NCI-H2227 treated with DMSO at 0.1 percent for 48 hours (cell line): ENCODE measurements at regions not wholly inside any gene's neighbourhood (a gene's known extent, or its start where the extent isn't known, plus 50 kb on each side); places are given as distances from the start of the nearest gene placed in this dataset.
A peak's percentile ranks its signal among the peaks of the same experiment; 100 is the strongest.
"Not testable (repeated sequence)": the region's sequence is repeated elsewhere in the genome, so short reads cannot be mapped to it uniquely, and the experiment has no call there.

Experiments used
- DNase-seq: peaks from one replicate; lab custom pipeline; 2025; lab: John Stamatoyannopoulos, UW

DNA sequence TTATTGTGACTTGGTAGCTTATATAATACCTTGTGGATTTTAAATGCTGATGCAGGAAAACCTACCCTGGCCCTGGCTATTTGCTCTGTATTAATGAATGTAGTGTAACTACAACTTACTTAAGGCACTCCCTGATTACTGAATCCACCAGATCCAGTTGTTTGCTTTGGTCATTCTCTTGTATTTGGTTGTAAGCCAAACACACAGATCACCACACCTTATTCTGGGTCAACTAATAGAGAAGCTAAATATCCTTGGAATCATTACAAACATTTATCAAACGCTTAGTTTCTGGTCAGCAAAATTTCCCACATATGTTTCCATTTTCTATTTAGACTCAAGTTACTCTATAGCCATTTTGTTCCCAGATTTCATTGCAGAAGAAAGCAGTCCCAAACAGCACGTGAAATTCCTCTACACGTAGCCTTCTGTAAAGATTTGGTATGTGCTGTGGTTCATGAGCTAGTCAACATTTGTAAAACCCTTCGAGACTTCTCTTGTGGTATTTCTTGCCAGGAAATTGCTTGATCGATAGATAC, 322.6 kb downstream of the MEX3B start:
- DNase-seq: no peak

DNA sequence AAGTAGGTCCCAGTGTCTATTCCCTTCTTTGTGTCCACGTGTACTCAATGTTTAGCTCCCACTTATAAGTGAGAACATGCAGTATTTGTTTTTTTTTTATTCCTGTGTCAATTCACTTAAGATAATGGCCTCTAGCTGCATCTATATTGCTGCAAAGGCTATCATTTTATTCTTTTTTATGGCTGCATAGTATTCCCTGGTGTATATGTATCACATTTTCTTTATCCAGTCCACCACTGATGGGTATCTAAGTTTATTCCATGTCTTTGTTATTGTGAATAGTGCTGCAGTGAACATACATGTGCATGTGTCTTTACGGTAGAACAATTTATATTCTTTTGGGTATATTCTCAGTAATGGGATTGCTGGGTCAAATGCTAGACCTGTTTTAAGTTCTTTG, 329.4 kb downstream of the MEX3B start:
- not testable (repeated sequence) for DNase-seq

DNA sequence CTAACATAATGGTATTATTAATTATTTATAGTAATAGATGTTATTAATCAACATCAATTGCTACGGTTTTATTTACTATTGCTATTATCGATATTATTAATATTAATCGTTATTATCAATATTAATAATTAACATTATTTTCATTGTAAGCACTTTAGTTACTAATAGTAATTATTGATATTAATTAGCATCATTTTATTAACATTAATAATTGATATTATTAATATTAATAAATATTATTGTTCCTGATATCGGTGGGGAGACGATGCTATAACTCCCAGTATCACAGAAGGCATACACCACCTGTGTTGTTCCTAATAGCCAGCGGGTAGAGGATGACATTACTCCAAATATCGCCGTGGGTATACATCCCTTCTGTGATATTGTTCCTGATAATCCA, 335.5 kb downstream of the MEX3B start:
- DNase-seq: no peak

DNA sequence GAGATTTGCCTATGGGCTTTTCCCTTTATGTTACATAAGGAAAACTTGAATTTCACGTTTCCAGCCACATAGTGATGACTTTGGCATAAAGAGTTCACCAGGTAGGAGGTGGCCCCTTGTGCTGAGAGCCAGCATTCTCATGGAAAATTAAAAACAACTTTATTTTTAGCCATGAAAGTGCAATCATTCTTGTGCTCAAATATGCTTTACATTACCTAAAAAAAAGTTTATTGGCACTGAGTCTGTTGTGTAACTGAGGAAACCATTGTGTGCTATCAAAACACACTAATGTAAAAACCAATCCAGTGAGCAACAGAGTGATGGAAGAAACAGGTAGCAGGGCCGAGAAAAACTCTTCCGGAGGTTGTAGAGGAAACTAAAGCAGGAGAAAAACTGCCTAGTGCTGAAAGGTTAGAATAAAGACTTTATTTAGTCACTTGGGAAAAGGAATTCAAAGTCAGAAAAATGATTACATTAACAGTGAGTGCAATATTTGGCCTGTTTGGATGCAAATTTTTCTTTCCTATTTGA, 332.9 kb upstream of the TMC3 start:
- not testable (repeated sequence) for DNase-seq

DNA sequence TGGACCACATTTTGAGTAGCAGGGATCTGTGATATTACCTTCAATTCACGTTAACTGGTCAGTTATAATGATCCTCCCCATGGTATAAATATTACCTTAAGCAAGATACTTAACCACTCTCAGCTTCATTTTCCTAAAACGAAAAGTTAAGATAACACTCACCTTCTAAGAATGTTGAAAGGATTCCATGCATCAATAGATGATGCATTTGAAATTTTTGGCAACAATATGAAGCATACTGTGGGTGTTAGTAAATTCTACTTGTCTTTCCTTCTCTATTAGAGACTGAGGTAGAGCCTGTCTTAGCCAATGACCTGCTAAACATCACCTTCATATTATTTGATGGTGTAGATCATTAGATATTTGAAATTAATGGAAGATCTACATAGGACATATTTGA, 331.7 kb upstream of the TMC3 start:
- not testable (repeated sequence) for DNase-seq

DNA sequence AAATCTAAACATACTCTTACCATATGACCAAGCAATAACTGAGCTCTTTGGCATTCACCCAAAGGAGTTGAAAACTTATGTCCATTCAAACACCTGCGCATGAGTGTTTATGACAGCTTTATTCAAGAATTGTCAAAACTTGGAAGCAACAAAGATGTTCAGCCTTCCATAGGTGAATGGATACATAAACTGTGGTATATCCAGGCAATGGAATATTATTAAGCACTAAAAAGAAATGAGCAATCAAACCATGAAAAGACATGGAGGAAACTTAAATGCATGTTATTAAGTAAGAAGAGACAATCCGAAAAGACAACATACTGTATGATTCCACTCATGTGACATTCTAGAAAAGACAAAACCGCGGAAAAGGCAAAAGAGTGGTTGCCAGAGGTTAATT, 312.0 kb upstream of the TMC3 start:
- no peak for DNase-seq

DNA sequence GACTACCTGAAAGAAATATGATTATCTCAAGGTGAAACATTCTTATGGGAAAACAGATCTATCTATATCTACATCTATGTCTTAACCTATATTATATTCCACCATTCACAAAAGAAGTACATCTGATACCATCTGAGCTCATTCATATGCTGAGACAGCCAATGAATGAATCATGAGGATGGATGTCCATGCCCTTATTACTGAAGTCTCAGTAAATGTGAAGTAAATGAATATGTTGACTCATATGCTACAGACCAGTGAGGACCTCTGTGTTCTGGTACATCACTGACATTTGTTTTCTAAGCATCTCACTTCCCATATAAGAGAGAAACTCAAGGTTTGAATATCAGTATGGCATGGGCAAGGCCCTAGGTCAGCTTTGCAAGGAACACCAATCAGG, 311.2 kb upstream of the TMC3 start:
- DNase-seq: no peak

DNA sequence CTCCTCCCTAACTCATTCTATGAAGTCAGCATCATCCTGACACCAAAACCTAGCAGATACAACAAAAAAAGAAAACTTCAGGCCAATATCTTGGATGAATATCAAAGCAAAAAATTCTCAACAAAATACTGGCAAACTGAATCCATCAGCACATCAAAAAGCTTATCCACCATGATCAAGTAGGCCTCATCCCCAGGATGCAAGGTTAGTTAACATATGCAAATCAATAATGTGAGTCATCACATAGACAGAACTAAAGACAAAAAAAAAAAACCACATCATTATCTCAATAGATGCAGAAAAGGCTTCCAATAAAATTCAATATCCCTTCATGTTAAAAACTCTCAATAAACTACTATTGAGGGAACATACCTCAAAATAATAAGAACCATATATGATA, 306.8 kb upstream of the TMC3 start:
- DNase-seq: no peak

DNA sequence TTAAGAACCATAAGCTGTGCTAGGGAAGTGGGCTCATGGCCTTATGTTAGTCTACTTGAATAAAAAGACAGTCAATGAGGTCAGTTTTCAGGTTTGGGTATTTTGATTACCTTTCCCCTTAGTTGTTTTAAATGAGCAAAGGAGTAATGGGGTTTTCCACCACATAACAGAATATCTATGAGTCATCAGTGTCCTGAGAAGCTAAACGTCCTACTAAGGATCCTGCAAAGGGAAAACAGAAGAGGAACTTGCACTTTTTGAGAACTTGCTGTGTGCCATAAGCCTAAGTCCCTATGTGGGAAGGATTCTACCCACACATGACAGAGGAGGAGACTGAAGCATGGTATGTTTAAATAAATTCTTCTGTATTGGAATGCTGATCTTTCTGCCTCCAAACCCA, 292.8 kb upstream of the TMC3 start:
- no peak for DNase-seq

DNA sequence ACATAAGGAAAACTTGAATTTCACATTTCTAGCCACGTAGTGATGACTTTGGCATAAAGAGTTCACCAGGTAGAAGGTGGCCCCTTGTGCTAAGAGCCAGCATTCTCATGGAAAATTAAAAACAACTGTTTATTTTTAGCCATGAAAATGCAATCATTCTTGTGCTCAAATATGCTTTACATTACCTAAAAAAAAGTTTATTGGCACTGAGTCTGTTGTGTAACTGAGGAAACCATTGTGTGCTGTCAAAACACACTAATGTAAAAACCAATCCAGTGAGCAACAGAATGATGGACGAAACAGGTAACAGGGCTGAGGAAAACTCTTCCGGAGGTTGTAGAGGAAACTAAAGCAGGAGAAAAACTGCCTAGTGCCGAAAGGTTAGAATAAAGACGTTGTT, 287.0 kb upstream of the TMC3 start:
- DNase-seq: no peak

DNA sequence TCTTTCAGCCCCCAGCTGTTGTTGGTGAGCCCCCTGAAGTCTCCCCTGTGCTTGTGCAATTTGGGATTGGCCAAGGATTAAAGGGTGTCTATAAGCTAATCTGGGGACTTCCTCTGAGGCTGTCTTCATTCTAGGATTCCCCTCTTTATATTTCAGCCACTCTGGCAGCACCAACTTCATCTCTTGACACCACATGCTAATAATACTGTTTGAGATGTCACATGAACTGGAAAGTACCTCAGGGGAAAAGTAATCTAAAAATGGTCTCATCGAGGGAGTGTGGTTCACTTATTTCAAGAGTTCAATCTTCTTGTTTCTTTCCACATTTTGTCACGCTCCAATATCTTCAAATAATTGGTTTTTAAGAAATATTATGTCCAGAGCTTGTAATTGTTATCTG, 279.2 kb upstream of the TMC3 start:
- DNase-seq: no peak

DNA sequence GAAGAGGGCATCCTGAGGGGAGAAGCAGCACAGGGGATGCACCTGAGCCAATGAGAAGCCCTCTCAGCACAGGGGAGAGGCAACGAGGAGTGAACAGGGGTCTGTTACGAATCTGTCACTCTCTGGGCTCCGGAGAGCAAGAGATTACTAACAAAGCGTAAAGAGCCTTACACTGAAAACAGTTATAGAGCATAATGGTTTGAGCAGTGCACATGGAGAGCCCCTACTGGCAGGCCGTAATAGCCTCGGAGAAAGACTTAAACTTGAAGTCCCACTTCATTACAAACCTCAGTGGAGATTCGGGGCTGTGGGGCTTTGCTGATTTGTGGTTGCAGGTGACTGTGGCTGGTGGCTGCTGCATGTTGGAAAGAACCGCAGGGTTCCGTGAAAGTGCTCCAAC, 271.5 kb upstream of the TMC3 start:
- DNase-seq: no peak

DNA sequence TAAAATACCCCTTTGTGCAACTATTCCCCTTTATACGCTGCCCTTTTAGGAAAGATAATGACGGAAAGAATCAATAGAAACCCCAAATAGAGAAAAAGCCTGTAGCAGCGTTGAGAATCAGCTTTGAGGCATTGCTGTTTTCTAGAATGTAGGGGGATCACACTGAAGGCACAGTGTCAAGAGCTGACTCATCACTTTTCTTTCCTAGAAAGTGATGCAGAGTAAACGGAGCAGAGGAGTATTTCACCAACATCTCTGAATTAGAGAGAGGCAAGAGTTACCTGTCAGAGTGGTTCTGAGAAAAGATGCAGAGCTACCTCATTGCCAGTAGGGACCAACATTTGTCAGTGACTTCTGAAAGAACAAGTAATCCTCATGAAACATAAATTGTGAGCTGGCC, 269.8 kb upstream of the TMC3 start:
- no peak for DNase-seq

DNA sequence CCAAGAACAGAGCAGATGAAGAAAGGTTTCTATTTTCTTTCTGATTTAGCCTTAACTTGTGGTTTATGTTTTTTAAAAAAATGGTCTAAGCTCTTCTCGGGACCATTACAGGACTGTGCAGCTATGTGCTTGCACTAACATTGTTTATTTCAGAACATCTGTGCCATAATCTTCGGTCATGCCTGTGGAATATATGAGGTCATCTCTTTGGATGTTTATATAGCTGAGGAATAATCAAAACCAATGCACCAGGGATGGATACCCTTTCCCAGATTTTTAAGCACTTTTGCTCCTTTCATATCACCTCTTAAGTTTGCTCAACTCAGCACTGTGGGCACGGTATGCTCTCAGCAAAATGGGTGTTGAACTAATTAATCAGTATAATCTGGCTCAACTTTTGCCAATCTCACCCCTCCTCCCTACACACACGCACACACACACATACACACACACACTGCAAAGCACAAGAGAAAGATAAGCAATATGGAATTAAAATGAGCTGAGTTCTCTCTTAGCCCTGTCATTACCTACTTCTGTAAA, 268.5 kb upstream of the TMC3 start:
- DNase-seq: no peak

DNA sequence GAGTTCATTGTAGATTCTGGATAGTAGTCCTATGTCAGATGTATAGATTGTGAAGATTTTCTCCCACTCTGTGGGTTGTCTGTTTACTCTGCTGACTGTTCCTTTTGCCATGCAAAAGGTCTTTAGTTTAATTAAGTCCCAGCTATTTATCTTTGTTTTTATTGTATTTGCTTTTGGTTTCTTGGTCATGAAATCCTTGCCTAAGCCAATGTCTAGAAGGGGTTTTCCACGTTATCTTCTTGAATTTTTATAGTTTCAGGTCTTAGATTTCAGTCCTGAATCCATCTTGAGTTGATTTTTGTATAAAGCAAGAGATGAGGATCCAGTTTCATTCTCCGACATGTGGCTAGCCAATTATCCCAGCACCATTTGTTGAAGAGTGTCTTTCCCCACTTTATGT, 262.1 kb upstream of the TMC3 start:
- DNase-seq: not testable (repeated sequence)

DNA sequence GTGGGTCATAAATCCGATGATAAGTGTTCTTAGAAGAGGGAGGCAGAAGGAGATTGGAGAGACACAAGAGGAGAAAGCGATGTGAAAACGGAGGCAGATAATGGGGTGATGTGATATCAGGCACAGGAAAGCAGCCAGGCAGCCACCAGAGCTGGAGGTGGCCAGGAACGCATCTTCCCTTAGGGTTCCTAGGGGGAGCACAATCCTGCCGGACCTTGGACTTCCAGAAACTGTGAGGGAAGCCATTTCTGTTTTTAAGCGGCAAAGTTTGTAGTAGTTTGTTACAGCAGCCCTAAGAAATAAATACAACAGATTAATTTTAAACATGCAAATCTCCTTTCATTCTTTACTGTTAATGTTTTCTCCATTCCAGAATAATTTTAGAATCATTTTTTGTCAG, 259.9 kb upstream of the TMC3 start:
- DNase-seq: no peak

DNA sequence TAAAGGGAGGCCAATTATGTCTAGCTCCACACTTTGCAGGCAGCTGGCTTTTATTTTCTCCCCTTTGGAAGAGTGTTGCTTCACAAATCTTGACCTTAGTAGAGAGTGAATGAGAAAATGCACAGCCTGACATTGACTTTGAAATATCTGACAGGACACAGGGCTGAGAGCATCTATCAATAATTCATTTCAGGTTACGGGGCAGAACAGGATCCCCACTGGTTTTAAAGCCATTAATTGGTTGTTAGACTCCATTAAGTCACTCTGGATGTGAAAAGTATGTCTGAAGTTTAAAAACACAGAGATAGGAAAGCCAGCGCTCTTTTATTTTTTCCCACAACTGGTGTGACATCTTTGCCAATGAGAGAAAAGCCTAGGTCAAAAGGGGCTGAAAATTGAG, 251.9 kb upstream of the TMC3 start:
- peak; percentile 80 for DNase-seq

DNA sequence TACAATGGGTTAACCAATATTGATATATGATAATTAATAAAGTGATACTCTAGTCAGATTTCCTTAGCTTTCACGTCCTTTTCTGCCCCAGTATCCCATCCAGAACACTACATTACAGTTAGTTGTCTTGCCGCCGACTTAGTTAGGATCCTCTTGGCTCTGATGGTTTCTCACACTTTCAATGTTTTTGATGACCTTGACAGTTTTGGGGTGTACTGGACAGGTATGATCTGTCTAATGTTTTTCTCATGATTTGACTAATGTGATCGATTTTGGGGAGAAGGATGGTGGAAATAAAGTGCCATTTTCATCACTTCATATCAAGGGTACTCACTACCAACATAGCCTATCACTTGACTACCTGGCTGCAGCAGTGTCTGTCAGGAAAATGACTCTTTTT, 245.0 kb upstream of the TMC3 start:
- no peak for DNase-seq

DNA sequence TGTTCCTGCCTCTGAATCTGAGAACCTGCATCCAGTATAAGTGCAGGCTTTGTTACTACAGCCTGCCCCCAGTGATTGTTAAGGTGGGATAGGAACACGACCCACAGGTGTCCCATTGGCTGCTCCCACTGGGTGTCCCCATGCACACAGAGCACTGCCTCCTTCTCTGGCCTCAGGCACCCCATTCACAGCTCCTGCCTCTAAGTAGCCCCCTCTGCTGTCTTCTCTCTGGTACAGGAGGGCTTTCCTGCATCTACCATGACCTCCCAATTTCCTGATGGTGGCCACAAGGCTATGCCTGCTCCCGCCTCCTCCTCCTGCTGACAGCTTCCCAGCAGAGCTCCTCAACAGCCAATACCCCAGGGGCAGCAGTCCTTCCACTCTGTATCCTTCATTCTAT, 238.6 kb upstream of the TMC3 start:
- DNase-seq: no peak

DNA sequence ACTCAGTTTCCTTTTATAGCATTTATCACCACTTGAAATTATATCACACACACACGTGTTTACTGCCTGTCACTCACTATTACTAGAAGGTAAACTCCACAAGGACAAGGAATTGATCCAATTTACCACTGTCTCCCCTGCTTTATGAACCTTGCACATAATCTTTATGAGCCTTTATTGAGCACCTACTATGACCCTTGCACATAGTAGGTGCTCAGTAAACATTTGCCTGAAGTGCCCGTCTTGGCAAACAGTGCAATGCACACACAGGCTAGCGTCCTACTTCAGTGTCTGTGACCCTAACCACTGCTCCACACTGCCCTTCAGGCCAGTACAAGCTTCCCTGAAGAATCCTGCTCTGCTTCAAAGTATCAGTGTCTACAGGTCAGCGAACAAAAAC, 237.7 kb upstream of the TMC3 start:
- DNase-seq: no peak

DNA sequence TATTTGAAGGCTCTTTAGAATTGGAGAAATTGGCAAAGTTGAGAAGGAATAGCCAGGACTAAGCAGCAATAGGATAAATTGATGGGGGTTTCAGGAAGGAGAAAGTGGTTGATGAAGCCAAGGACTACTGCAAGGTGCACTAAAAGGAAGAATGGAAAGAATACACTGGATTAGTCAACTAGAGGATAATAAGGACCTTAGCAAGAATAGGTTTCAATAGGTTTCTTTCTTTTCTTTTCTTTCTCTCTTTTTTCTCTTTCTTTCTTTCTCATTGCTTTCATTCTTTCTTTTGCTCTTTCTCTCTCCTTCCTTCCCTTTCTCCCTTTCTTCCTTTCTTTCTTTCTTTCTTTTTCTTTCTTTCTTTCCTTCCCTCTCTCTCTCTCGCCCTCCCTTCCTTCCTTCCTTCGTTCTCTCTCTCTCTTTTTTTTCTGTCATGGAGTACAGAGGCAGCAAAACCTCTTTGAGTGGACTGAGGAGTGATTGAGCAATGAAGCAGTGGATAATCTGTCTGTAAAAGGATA, 234.4 kb upstream of the TMC3 start:
- DNase-seq: no peak

DNA sequence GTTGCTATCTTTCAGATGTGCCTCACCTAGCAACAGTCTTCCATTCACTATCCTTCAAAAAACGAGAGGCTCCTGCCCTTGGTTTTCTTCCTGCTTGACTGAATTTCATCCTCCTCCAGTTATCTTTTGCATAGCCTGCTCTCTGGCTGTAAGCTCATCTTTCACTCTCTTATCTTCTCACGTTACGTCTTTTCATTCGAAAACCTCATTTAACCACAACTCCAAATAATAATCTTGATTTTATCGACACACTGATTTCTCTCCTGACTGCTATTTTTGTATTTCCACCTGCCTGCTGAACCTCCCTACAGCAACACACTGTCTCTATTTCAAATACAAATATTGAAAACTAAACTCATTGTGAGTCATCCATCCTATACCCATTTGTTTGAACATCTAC, 230.7 kb upstream of the TMC3 start:
- DNase-seq: no peak

DNA sequence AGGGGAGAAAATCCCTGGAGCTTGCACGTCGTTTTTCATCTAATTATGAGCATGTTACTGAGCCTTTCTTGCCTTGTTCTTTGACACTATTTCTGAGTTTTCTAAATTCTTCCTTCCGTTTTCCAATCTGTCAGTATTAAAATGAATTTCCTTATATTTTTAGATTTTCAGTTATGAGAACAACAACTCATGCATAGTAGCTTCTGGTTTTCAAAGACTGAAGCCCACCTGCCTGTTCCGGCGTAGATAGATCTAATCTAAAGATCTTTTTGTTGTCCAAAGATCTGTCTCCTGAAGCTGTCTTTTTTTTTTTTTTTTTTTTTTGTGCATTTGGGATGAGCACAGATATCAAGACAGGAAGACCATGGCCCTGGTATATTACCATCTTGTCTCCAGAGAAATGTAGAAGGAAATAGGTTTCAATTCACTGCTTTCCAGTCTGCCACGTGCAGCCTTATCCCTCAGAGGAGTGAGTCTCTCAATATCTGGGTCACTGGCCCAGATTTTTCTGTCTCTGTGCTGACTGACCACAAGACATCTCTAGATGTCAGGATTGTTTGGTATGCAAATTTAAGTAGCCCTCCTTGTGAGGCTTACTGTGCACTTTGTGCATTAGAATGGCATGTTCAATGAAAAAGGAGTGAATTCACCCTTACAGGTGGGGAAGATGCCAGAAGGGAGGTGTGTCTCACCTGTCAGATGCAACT, 222.3 kb upstream of the TMC3 start:
- DNase-seq: no peak

DNA sequence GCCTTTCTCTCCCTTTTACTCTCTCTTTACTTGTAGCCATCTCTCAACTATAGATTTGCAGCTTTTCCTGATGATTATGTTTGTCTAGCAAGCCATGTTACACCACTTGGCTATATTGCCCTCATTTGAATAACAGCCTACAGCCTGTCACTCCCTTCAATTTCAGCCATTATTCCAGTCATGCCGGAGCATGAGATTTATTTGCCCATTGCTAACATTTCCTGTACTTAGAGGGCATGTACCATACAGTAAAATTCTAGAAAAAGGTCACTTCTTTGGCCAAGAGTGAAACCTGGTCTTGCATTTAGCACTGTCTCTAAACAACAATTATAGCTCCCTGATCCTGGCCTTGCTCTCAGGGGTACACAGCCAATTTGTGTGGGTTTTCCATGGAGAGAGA, 221.7 kb upstream of the TMC3 start:
- no peak for DNase-seq
